Erythroblast (primary cell): ENCODE measurements at regions not wholly inside any gene's neighbourhood (a gene's known extent, or its start where the extent isn't known, plus 50 kb on each side); places are given as distances from the start of the nearest gene placed in this dataset.

Source experiments
- GATA1 ChIP-seq: IDR thresholded peaks from 2 replicates; pipeline ENCODE4 v1.6.1; 2011; ENCODE audit warnings: low read depth, mild to moderate bottlenecking, control low read depth, low read length, moderate library complexity
- POLR2A ChIP-seq: IDR thresholded peaks from 2 replicates; pipeline ENCODE4 v1.6.1; 2011; ENCODE audit warnings: mild to moderate bottlenecking, low read length

GRCh38 chr13:105692769-105693168, 842.7 kb downstream of the EFNB2 start:
- no peak for TF ChIP-seq POLR2A
- no peak for TF ChIP-seq GATA1
